HG02885 (cell line): ENCODE measurements at regions not wholly inside any gene's neighbourhood (a gene's known extent, or its start where the extent isn't known, plus 50 kb on each side); places are given as distances from the start of the nearest gene placed in this dataset.
"Not testable (repeated sequence)": the region's sequence is repeated elsewhere in the genome, so short reads cannot be mapped to it uniquely, and the experiment has no call there.

Experiments
- ATAC-seq: cut with Tn5 transposase; IDR thresholded peaks from one replicate; pipeline ENCODE4 v1.9.1; 2021; ENCODE audit warnings: mild to moderate bottlenecking; ENCODE audit not compliant: unreplicated experiment, poor library complexity

DNA sequence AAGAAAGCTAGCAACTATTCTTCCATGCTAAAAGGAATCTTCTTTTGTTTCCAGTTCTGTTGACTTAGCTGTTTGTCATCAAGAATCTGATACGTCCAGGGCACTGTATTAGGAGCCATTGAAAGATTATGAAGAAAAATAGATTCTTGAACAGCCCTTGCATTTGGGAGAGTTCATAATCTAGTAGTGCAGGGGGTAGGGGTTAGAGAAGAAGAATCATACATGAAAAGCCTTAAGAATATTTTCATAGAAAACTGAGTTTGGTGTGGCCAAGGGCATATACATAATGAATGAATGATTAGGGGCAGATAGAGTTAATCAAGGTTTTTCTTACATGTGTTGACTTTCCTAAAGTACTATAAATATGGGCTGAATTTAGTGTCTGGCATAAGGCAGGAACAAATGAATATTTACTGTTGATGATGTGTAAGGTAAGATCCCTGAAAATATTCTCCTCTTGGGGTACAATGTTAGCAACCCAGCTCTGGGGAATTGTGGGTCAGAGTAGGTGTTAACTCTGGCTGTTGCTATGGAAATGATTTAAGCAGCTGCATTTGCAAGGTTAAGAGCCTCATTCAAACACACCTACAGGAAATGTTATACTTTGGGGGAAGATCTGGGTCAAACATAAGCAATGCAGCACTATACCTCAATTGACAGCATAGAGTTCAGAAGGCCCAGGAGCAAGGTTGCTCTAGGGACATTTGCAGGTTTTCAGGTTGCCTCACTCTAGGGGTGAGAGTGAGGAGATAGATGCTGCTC, 667.3 kb upstream of the CITED2 start:
- no peak for ATAC-seq

DNA sequence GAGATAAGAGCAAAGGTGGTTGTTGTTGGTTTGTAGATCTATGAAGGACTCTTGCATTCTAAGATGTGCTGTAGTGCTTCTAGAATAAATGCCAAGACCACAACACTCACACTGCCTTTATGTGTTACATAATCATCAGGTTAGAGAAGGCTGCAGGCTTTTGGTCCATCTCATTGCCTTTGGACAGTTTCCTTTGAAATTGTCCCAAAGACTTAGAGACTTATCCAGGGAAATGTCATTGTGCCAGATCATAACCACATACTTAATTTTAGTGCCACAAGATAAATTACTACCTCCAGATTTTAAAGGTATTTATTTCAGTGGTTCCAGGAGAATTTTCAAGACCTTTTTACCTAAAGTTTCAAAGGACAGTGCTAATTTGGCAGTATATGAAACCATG, 666.6 kb upstream of the CITED2 start:
- no peak for ATAC-seq

DNA sequence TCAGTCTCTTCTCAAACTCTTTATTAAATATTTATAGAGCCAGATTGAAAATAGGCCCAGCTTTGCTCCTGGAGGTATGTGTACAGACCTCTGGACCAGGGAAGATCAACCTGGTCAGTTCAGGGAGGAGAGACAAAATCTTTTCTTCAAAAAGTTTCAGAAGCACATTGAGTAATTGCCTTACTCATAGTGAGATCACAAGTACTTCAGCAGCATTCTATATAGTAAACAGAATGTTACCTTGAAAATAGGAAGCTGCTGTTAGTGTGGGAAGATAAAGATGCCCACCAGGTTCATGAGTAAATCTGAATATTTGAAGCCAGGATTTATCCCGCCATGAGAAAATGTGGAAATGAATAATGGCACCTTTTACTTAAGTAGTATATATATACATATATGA, 665.9 kb upstream of the CITED2 start:
- ATAC-seq, result peak; percentile 53

DNA sequence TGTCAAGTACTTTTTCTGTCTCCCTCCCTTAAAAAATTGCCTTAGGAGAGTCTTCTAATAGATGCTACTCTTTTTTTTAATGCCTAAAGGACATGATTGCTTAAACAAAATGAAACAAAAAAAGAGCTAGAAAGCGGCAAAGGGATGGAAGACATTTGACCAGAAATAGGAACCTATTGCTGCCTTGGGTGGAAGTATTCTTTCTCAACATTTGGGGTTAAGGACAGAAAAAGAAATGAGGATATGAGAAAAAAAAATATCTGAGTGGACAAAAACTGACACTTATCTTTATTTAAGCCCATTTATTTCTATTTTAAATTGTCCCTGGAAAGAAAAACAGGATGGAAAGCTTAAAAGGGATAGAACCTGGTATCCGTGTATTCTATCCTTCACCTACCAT, 664.9 kb upstream of the CITED2 start:
- ATAC-seq, result no peak

DNA sequence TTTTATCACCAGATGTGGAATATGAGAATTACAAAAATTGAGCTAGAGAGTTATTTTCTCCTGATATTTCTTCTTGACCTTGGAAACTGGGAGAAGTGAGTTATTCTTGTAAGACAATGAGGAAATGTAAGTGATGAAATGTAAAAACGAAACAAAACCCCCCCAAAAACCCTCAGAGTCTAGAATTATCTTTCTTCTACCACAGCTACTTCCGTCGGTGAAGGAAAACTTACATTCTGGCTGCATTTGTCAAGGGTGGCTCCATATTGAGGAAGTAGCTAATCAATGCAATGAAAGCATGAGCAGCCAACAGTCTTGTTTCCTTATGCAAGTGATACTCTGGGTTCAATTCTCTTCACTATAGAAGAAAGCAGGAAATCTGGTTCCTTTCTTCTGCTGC, 661.7 kb upstream of the CITED2 start:
- ATAC-seq, result no peak

DNA sequence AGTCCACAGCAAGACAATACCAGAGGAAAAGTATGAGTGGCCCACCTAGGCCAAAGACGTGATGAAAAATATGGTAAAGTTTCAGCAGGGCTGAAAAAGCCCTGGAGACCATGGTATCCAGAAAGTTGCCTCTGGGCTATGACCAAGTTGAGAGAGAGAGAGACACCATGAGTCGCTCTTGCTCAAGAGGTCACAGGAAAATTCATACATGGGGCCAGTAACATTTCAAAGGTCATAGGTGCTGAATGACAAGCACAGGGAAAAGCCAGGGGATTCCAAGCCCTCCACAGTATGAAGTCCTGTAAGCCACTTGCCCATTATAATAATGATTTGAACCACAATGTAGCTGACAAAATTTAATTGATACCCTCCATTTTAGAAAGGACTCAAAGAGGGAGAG, 657.7 kb upstream of the CITED2 start:
- no peak for ATAC-seq

DNA sequence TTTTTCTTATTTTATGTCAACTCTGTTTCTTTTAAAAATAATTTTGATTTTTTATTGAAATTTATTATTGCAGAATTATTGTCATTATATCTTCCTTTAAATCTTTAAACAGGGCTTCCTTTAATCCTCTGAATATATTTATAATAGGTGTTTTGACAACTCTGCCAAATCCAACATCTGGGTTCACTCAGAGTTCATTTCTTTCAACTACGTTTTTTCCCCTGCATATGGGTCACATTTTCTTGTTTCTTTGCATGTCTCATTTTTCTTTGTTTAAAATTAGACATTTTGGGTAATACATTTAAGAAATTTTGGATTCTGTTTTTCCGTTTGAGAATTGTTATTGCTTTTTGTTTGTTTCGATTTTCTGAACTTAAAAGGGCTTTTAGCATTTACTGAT, 655.1 kb upstream of the CITED2 start:
- no peak for ATAC-seq

DNA sequence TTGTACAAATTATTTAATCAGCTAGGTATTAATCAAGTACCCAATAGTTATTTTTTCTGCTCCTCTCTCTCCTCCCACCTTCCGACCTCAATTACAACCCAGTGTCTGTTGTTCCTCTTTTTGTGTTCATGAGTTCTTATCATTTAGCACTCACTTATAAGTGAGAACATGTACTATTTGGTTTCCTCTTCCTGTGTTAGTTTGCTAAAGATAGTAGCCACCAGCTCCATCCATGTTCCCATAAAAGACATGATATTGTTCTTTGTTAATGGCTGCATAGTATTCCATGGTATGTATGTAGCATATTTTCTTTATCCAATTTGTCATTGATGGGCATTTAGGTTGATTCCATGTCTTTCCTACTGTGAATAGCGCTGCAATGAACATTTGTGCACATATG, 652.8 kb upstream of the CITED2 start:
- no peak for ATAC-seq

DNA sequence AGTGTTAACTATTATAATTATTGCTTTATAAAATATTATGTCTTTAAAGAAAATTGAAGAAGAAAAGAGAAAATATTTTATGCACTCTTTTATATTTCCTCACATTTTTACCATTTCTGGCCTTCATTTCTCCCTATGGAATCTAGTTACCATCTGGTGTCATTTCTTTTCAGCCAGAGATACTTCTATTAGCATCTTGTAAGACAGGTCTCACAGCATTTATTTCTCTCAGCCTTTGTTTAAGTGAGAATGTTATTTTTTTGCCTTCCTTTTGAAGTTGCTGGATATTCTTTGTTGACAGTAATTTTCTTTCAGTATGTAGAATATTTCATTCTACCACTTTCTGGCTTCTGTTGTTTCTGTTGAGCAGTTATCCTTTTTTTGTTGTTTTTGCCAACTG, 652.1 kb upstream of the CITED2 start:
- ATAC-seq, result no peak

DNA sequence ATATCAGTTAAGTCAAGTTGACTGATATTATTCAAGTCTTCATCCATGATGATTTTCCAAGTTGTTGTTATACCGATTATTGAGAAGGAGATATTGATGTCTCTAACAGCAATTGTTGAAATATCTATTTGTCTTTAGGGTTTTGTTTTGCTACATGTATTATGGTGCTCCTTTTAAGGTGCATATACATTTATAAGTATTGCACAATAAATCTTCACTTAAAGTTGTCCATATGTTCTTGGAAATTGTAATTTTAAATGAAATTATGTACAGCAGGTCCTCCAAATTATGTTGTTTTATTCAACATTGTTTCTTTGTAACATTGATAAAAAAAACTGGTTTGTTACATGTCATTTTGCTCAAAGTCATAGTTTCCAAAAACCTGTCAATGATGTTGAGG, 650.7 kb upstream of the CITED2 start:
- ATAC-seq, result no peak

DNA sequence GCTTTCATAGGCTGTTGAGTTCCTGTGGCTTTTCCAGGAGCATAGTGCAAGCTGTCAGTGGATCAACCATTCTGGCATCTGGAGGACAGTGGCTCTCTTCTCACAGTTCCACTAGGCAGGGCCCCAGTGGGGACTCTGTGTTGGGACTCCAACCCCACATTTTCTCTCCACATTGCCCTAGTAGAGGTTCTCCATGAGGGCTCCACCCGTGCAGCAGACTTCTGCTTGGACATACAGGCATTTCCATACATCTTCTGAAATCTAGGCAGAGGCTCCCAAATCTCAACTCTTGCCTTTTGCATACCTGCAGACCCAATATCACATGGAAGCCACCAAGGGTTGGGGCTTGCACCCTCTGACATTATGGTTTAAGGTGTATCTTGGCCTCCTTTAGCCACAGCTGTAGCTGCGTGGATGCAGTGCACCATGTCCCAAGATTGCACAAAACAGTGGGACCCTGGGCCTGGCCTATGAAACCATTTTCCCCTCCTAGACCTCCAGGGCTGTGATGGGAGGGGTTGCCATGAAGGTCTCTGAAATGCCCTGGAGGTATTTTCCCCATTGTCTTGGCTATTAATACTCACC, 645.9 kb upstream of the CITED2 start:
- ATAC-seq, result no peak

DNA sequence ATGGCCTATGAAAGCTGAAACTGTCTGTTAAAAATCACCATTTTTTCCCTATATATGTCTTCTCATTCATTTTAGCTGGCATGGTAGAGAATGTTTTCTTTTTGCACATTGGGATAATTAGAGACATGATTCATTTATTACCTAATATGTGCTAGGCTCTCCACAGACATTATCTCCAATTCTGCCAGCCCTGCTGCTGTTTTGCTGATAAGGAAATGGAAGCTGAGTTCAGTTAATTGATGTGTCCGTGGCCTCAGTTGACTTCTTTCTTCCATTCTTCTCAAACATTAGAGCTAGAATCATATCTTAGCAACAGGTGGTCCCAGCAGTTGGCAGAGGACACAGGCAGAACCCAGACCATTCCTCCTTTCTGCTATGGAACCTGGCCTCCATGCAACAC, 644.1 kb upstream of the CITED2 start:
- no peak for ATAC-seq

DNA sequence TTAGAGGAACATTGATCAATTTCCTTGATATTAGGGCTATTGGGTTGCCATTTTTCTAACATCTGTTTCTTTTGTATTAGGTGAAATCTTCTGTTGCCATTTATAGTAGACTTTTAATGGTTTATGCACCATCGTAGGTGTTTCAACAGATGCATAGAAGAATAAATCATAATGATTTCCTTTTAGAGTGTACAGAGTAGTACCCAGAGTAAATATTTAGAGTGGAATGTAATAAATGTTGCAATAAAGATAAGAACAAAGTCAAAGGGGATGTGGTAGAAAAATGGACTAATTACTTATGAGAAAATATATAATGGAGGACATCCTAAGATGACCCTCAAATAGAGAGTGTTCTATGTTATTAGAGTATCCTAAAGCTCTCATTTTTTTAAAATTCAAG, 643.0 kb upstream of the CITED2 start:
- ATAC-seq, result no peak

DNA sequence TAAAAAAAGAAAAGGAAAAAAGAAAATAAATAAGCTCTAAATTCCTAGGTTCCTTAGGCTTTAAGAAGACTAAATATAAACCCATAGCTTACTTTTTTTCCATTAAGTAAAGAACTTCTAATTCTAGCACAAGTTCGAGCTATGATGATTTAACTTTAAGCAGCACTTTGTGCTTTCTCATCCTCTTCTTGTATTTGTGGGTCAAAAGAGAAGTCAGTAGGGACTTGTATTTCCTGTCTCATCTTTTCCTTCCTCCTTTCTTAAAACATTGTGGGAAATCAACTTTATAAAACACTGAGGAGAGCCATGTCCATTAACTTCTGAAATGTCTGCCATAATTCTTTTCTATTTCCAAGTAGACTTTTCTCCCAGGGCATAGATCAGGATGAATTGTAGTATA, 637.7 kb upstream of the CITED2 start:
- ATAC-seq, result no peak

DNA sequence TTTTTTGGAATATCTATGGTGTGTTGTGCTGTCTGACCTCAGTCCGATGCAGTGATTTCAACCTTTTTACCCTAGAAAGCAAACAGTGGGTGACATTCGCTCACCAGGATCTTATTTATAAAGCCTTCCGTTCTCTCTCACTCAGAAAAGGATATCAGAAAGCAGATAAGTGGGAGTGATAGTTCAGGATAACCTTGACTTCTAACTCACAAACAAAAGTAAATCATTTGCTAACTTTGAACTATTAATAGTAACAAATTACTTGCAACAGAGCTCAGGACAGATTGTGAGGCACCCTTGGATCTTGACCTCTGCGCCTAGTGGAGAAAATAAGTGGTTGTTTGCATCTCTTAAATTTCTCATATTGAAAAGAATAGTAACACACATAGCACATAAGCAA, 637.1 kb upstream of the CITED2 start:
- no peak for ATAC-seq

DNA sequence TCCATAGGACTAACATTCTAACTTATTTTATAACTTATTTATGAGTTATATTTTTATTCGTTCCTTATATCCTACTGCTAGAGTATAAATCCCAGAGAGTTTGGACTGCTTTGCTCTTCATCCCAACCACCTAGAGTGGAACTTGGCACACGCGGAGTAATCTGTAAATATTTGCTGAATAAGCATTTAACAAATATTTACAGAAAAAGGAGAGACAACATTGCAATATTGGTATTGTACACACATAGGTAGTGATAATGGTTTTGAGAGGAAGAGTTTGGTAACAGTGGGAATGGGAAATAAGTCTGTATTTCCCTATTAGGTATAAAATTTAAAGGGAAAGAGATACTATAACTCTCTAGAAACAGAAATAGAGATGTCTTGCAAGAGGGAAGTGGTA, 634.8 kb upstream of the CITED2 start:
- ATAC-seq, result no peak

DNA sequence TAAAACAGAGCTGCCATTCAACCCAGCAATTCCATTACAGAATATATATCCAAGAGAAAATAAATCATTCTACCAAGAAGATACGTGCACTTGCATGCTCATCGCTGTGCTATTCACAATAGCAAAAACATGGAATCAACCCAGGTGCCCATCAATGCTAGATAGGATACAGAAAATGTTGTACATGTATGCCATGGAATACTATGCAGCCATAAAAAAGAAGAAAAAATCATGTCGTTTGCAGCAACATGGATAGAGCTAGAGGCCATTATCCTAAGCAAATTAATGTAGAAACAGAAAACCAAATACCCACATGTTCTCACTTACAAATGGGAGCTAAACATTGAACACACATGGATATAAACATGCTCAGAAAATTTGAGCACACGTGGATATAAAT, 633.1 kb upstream of the CITED2 start:
- ATAC-seq, result no peak

DNA sequence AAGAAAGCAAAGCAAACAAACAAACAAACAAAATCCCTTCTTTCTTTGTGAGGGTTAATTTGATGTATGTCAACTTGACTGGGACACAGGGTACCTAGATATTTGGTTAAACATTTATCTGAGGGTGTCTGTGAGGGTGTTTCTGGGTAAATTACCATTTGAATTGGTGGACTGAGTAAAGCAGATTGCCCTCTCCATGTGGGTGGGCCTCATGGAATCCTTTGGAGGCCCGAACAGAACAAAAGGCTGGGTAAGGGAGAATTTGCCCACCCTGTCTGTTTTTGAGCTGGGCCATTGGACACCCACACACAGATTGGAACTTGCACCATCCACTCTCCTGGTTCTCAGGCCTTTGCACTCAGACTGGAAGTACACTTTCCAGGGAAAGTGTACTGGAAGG, 628.8 kb upstream of the CITED2 start:
- ATAC-seq, result no peak

DNA sequence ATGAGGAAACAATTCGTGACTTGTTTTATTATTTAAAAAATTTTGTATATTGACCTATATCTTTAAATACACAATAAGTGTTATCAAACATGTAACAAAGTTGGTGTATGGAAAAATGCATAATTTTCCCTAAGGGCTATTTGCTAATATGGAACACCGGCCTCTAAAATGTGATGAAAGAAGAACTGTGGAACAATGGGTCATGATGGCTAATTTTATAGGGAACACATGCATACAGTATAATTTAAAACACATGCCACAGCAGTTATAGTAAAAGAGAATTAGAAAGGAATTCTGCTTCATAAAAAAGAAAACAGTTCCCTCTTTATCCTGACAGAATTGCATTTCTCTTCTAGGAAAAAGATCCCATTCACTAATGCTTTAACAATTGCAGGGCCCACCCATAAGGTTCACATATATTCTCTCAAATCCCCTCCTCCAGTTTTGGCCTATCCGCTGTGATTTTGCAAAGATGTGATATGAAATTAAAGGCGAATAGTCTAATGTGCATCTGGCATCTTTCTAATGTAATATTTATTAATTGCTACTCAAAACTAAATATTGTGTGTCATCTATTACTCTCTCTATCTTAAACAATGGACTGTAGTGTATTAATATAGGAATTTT, 628.1 kb upstream of the CITED2 start:
- ATAC-seq, result no peak

DNA sequence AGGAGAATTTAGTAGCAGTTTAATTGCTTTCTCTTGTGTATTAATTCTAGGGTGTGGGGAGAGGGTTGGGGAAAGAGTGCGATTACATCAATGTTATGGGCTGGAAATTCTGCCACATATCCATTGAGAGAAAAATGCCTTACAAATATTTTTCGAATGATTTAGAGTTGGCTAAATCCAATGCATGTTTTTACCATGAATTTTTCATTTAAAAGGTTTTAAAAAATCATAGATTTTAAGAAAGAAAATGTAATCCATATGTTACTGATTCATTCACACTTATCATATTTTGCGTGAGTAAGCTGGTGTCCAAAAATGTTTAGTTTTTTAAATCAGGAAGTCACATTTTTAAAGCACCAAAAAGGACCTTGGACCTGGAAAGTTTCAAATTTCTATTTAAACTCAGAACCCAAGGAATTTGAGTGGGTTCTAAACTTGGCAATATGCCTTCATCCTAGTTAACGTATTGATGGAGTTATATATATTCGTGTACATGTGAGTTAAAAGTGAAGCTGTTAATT, 627.4 kb upstream of the CITED2 start:
- no peak for ATAC-seq

DNA sequence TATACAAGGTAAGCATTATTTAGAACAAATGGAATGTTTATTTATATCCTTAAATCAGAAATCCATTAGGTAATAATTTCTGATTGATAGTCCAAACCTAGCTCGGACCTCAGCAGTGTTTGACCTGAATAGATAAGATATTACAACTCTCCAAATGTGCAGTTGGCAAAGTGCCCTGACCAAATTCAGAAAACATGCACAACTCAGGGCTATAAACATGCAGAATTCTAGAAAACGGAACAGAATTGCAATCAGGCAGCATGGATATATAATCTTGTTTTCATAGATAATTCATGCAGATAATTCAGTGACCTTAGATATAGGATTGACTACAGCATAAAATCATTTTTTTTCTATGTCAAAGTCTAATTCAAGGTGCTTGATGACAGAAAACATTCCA, 626.6 kb upstream of the CITED2 start:
- ATAC-seq, result no peak

DNA sequence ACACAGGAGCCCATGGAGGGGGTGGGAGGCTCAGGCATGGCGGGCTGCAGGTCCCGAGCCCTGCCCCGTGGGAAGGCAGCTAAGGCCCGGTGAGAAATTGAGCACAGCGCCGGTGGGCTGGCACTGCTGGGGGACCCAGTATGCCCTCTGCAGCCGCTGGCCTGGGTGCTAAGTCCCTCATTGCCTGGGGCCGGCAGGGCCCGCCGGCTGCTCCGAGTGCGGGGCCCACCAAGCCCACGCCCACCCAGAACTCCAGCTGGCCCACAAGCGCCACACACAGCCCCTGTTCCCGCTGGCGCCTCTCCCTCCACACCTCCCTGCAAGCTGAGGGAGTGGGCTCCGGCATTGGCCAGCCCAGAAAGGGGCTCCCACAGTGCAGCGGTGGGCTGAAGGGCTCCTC, 625.2 kb upstream of the CITED2 start:
- not testable (repeated sequence) for ATAC-seq
